Retinal pigment epithelial cell (primary cell): ENCODE measurements at regions not wholly inside any gene's neighbourhood (a gene's known extent, or its start where the extent isn't known, plus 50 kb on each side); places are given as distances from the start of the nearest gene placed in this dataset.

Experiments used
- DNase-seq: peaks from one replicate; pipeline ENCODE4 v3.0.0-alpha.2; 2010; ENCODE audit warnings: low read depth
- H3K4me3 ChIP-seq: 2 replicates; pipeline ENCODE4 v1.5.1; 2011; ENCODE audit warnings: mild to moderate bottlenecking, low read length, control low read depth, moderate library complexity
- CTCF ChIP-seq: conservative IDR thresholded peaks from 2 replicates; pipeline ENCODE4 v1.5.1; 2011; ENCODE audit warnings: low read depth, low read length, control low read depth, inconsistent platforms

GRCh38 chr11:79671401-79671800 is 230.6 kb upstream of the TENM4 start:
- no peak for DNase-seq
- no peak for TF ChIP-seq CTCF
- H3K4me3 ChIP-seq = no peak overlapping the region

GRCh38 chr11:79670882-79671281 is 230.1 kb upstream of the TENM4 start:
- no peak for TF ChIP-seq CTCF
- no peak overlapping the region for H3K4me3 ChIP-seq
- DNase-seq = no peak

- no peak for DNase-seq
- TF ChIP-seq CTCF = no peak
- H3K4me3 ChIP-seq = no peak overlapping the region
Observed at GRCh38 chr11:79668575-79668974, 227.7 kb upstream of the TENM4 start.

GRCh38 chr11:79667380-79667779 is 226.6 kb upstream of the TENM4 start:
- no peak overlapping the region for H3K4me3 ChIP-seq
- no peak for DNase-seq
- no peak for TF ChIP-seq CTCF

- no peak overlapping the region for H3K4me3 ChIP-seq
- TF ChIP-seq CTCF = no peak
- no peak for DNase-seq
Observed at GRCh38 chr11:79663017-79663416, 222.2 kb upstream of the TENM4 start.

- no peak overlapping the region for H3K4me3 ChIP-seq
- TF ChIP-seq CTCF = no peak
- DNase-seq = no peak
Observed at GRCh38 chr11:79661373-79661772, 220.5 kb upstream of the TENM4 start.

GRCh38 chr11:79648766-79649520 is 208.1 kb upstream of the TENM4 start:
- TF ChIP-seq CTCF = no peak
- no peak for DNase-seq

More at GRCh38 chr11:79648766-79649520, 208.1 kb upstream of the TENM4 start:
- no peak overlapping the region for H3K4me3 ChIP-seq
